ENCODE measurements at regions not wholly inside any gene's neighbourhood (a gene's known extent, or its start where the extent isn't known, plus 50 kb on each side); places are given as distances from the start of the nearest gene placed in this dataset.

- Histone ChIP-seq H3K27ac (no peak overlapping the region), H3K4me3 (no peak overlapping the region), H3K9me3 (no peaks in the 10 kb centered on the region), H3K27me3 (replicated peaks; ENCODE audit: insufficient read depth) (no peaks in the 10 kb centered on the region), H3K4me1 (ENCODE audit: control insufficient read depth in 1 of 2, low read depth in 2 of 2) (no peaks in the 10 kb centered on the region), H3K36me3 (no peaks in the 10 kb centered on the region)
- TF ChIP-seq CTCF (IDR thresholded peaks at IDR 0.05), result no peak
- ATAC-seq (ENCODE audit: insufficient number of reproducible peaks, low FRiP score, low read depth) (no peak), DNase-seq (ENCODE audit: low spot score) (no peak)
These were observed 296.9 kb downstream of the BRD1 start for GRCh38 chr22:49530671-49531367.

DNA sequence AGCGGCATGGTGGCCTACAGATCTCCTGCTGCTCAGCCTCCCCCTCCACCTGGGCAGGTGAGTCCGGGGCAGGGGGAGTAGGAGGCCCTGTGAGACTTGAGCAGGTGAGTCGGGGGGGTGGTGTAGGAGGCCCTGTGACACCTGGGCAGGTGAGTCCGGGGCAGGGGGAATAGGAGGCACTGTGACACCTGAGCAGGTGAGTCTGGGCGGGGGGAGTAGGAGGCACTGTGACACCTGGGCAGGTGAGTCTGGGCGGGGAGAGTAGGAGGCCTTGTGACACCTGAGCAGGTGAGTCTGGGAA is 299.3 kb downstream of the BRD1 start:
- no peak for DNase-seq (ENCODE audit: low spot score)
- no peaks in the 10 kb centered on the region for H3K27me3 ChIP-seq (replicated peaks; ENCODE audit: insufficient read depth)
- TF ChIP-seq CTCF (IDR thresholded peaks at IDR 0.05), result no peak

DNA sequence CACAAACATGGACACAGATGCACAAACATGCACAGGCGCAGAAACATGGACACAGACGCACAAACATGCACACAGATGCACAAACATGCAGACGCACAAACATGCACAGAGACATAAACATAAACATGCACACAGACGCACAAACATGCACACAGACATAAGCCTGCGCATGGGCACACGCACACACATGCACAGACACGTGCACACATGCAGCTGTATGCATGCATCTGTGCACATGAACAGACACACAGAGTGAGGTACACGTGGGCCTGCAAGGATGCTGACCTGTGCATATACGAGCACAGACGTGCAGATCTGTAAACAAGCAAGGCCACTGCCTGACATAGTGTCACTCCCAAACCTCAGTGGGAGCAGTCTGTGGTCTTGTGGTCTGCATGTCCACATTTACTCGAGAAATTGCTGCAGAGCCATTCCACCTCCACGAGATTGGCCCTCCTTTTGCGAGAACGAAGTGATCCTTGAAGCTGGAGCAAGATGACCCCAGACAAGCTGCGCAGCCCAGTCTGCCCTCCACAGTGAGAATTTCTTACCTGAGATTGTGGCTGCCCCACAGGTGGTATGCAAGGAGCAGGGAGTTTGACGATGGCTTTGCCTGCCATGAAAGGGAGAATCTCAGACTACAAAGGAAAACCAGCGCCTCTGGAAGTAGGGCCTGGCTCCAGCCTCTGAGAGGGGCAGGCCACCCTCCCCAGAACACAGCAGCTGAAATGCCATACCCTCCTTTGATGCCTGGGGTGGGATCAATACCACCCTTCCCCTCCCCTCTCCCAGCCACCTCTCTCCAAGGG is 299.9 kb downstream of the BRD1 start:
- DNase-seq (ENCODE audit: low spot score) (no peak), ATAC-seq (ENCODE audit: insufficient number of reproducible peaks, low FRiP score, low read depth) (no peak)
- no peaks in the 10 kb centered on the region for H3K4me1 ChIP-seq (ENCODE audit: control insufficient read depth in 1 of 2, low read depth in 2 of 2)
- H3K27ac ChIP-seq, result no peak overlapping the region
- TF ChIP-seq CTCF (IDR thresholded peaks at IDR 0.05), result no peak
- H3K36me3 ChIP-seq, result no peaks in the 10 kb centered on the region
- H3K27me3 ChIP-seq (replicated peaks; ENCODE audit: insufficient read depth), result no peaks in the 10 kb centered on the region
- no peaks in the 10 kb centered on the region for H3K9me3 ChIP-seq
- no peak overlapping the region for H3K4me3 ChIP-seq

More for the DNA sequence above, 299.3 kb downstream of the BRD1 start:
- H3K36me3 ChIP-seq, result no peaks in the 10 kb centered on the region
- H3K27ac ChIP-seq, result no peak overlapping the region
- no peak for ATAC-seq (ENCODE audit: insufficient number of reproducible peaks, low FRiP score, low read depth)
- no peak overlapping the region for H3K4me3 ChIP-seq
- no peaks in the 10 kb centered on the region for H3K4me1 ChIP-seq (ENCODE audit: control insufficient read depth in 1 of 2, low read depth in 2 of 2)
- no peaks in the 10 kb centered on the region for H3K9me3 ChIP-seq

DNA sequence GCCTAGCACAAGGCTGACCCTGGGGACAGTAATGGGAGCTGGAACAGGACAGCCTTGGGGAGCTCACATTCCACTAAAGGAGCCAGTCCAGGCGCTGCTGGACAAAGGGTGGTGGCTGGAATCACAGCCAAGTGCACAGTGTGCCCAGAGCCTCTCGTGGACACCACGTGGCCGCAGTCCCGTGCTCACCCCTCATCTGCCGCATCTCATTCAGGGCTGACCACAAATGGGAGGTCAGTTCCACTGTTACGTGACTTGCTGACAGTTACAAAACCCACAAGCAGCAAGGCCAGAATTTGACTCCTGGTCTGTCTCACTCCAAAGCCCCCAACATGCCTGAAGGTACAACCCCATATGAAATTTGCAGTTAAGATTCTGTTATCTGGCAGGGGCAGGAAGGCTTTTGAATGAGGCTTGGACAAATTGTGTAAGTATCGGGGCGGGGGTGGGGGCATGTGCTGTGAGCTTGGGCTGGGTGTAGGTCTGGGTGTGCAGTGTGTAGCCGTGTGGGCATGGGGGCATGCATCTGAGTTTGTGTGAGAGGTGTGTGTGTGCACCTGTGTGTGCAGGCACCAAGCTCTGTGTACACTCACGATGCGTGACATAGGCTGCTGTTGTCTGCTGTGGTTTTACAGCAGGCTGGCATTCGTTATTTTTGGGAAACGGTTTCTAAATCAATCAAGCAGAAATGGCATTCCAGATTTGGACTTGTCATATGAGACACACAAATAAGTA is 301.7 kb downstream of the BRD1 start:
- Histone ChIP-seq H3K36me3 (no peaks in the 10 kb centered on the region), H3K4me1 (ENCODE audit: control insufficient read depth in 1 of 2, low read depth in 2 of 2) (no peaks in the 10 kb centered on the region), H3K9me3 (no peaks in the 10 kb centered on the region), H3K27me3 (replicated peaks; ENCODE audit: insufficient read depth) (no peaks in the 10 kb centered on the region), H3K27ac (no peak overlapping the region), H3K4me3 (no peak overlapping the region)
- no peak for DNase-seq (ENCODE audit: low spot score)
- ATAC-seq (ENCODE audit: insufficient number of reproducible peaks, low FRiP score, low read depth), result no peak
- no peak for TF ChIP-seq CTCF (IDR thresholded peaks at IDR 0.05)

DNA sequence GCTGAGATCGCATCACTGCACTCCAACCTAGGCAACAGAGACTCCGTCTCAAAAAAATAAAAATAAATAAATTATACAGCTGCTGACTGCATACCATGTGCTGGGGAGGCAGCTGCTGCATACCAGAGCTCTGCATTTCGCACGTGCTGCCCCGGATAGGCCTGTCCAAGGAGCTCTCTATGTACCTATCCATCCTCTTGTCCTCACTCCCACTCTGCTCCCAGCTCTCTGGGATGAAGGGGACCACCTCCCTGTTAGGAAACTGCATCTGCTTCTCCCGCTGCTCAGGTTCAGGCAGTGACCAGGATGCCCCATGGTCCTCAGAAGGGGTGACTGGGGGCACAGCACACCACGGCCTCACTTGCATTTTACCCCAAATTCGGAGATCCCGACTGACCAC is 302.3 kb downstream of the BRD1 start:
- ATAC-seq (ENCODE audit: insufficient number of reproducible peaks, low FRiP score, low read depth) (no peak), DNase-seq (ENCODE audit: low spot score) (no peak)
- H3K4me1 ChIP-seq (ENCODE audit: control insufficient read depth in 1 of 2, low read depth in 2 of 2), result no peaks in the 10 kb centered on the region
- TF ChIP-seq CTCF (IDR thresholded peaks at IDR 0.05), result no peak
- peaks cover 3% of the 10 kb centered on the region for H3K9me3 ChIP-seq
- no peak overlapping the region for H3K27ac ChIP-seq
- no peak overlapping the region for H3K4me3 ChIP-seq
- H3K36me3 ChIP-seq, result no peaks in the 10 kb centered on the region
- no peaks in the 10 kb centered on the region for H3K27me3 ChIP-seq (replicated peaks; ENCODE audit: insufficient read depth)
